ENCODE measurements at regions not wholly inside any gene's neighbourhood (a gene's known extent, or its start where the extent isn't known, plus 50 kb on each side); places are given as distances from the start of the nearest gene placed in this dataset.

DNA sequence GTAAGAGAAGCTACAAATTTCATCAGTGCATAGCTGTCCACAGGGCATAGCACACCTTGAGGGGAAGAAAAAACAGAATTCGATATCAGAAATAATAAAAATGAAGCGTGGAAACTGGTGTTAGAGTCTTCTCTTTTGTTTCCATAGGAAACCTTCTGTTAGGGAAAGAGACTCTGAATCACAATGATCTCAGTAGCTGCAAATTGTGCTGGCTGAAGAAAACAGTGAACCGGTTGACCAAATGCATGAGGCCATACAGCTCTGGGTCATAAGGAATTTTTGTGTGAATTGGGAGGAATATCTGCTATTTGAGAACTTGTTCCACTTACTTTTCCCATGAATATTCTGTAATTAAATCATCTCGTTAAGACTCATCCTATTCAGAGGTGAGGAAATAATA, 580.2 kb upstream of the NECTIN3 start:
- no peak for TF ChIP-seq POLR2AphosphoS5 (IDR thresholded peaks at IDR 0.05; ENCODE audit: low read depth)
- TF ChIP-seq, protein P1, sequence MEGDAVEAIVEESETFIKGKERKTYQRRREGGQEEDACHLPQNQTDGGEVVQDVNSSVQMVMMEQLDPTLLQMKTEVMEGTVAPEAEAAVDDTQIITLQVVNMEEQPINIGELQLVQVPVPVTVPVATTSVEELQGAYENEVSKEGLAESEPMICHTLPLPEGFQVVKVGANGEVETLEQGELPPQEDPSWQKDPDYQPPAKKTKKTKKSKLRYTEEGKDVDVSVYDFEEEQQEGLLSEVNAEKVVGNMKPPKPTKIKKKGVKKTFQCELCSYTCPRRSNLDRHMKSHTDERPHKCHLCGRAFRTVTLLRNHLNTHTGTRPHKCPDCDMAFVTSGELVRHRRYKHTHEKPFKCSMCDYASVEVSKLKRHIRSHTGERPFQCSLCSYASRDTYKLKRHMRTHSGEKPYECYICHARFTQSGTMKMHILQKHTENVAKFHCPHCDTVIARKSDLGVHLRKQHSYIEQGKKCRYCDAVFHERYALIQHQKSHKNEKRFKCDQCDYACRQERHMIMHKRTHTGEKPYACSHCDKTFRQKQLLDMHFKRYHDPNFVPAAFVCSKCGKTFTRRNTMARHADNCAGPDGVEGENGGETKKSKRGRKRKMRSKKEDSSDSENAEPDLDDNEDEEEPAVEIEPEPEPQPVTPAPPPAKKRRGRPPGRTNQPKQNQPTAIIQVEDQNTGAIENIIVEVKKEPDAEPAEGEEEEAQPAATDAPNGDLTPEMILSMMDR (IDR thresholded peaks at IDR 0.05; ENCODE audit: insufficient read depth, low read length), result no peak
- TF ChIP-seq GABPA (IDR thresholded peaks at IDR 0.05; ENCODE audit: low read depth), result no peak
- TF ChIP-seq SPI1 (IDR thresholded peaks at IDR 0.05; ENCODE audit: borderline replicate concordance, low read depth), result no peak
- DNase-seq (ENCODE audit: low read depth in 1 of 2, low spot score in 1 of 2), result no peak
- Histone ChIP-seq H3K27ac (replicated peaks) (no peak overlapping the region), H3K4me3 (replicated peaks; ENCODE audit: insufficient read depth, low read length) (no peak overlapping the region), H3K27me3 (ENCODE audit: insufficient read depth, poor library complexity, severe bottlenecking) (no peaks in the 10 kb centered on the region)

DNA sequence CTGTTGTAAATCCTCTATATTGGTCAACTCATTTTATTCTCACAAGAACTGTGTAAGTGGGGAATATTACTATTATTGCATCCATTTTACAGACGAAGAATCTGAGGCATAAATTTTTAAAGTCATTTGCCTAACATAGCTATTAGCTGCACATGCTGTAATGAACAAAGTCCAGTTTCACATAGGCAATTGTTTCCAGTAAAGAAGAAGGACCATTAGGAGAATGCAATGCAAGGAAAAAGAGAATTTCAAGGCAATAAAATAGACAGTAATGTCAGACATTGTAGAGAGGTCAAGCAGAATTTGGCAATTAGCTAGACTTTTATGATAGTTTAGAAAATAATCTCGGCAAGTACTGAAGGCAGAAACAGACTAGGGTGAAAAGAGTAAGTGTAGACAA, 578.7 kb upstream of the NECTIN3 start:
- TF ChIP-seq POLR2AphosphoS5 (IDR thresholded peaks at IDR 0.05; ENCODE audit: low read depth) (no peak), GABPA (IDR thresholded peaks at IDR 0.05; ENCODE audit: low read depth) (no peak), SPI1 (IDR thresholded peaks at IDR 0.05; ENCODE audit: borderline replicate concordance, low read depth) (no peak)
- TF ChIP-seq, protein P2, sequence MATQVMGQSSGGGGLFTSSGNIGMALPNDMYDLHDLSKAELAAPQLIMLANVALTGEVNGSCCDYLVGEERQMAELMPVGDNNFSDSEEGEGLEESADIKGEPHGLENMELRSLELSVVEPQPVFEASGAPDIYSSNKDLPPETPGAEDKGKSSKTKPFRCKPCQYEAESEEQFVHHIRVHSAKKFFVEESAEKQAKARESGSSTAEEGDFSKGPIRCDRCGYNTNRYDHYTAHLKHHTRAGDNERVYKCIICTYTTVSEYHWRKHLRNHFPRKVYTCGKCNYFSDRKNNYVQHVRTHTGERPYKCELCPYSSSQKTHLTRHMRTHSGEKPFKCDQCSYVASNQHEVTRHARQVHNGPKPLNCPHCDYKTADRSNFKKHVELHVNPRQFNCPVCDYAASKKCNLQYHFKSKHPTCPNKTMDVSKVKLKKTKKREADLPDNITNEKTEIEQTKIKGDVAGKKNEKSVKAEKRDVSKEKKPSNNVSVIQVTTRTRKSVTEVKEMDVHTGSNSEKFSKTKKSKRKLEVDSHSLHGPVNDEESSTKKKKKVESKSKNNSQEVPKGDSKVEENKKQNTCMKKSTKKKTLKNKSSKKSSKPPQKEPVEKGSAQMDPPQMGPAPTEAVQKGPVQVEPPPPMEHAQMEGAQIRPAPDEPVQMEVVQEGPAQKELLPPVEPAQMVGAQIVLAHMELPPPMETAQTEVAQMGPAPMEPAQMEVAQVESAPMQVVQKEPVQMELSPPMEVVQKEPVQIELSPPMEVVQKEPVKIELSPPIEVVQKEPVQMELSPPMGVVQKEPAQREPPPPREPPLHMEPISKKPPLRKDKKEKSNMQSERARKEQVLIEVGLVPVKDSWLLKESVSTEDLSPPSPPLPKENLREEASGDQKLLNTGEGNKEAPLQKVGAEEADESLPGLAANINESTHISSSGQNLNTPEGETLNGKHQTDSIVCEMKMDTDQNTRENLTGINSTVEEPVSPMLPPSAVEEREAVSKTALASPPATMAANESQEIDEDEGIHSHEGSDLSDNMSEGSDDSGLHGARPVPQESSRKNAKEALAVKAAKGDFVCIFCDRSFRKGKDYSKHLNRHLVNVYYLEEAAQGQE (IDR thresholded peaks at IDR 0.05; ENCODE audit: insufficient replicate concordance, low read depth), result no peak
- TF ChIP-seq, protein P1 (IDR thresholded peaks at IDR 0.05; ENCODE audit: insufficient read depth, low read length), result no peak
- no peaks in the 10 kb centered on the region for H3K27me3 ChIP-seq (ENCODE audit: insufficient read depth, poor library complexity, severe bottlenecking)
- DNase-seq (ENCODE audit: low read depth in 1 of 2, low spot score in 1 of 2), result no peak
- H3K27ac ChIP-seq (replicated peaks), result no peak overlapping the region
- no peak overlapping the region for H3K4me3 ChIP-seq (replicated peaks; ENCODE audit: insufficient read depth, low read length)

DNA sequence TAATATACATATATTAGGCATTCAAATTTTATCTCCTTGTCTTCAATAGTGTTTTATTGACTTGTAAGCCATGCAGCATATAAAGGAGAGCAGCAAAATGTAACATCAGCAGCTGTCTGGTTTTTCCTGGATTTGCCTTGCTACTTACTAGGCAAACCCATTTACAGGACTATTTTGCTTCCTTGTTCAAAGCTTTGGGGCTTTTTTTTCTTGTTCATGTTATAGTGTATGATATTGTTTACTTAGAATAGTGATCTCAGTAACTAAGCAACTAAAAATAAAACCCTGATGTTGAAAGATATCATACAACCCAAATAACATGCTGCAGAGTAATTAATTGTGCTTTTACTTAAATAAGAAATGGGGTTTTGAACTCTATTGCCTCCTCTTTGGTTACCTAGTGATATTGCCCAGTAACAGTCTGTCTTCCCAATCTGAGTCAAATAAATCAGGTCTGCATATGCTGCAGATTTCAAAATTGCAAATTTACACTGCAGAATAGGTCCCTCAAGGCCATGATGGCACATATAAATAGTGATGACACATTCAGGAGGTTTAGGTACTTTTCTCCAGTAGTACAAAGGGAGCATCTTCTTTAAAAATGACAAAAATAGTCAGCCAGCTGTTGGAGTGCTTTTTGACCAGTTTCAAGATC, 578.1 kb upstream of the NECTIN3 start:
- TF ChIP-seq SPI1 (IDR thresholded peaks at IDR 0.05; ENCODE audit: borderline replicate concordance, low read depth) (no peak), GABPA (IDR thresholded peaks at IDR 0.05; ENCODE audit: low read depth) (no peak), POLR2AphosphoS5 (IDR thresholded peaks at IDR 0.05; ENCODE audit: low read depth) (no peak)
- TF ChIP-seq, protein P2 (IDR thresholded peaks at IDR 0.05; ENCODE audit: insufficient replicate concordance, low read depth), result no peak
- TF ChIP-seq, protein P1 (IDR thresholded peaks at IDR 0.05; ENCODE audit: insufficient read depth, low read length), result no peak

DNA sequence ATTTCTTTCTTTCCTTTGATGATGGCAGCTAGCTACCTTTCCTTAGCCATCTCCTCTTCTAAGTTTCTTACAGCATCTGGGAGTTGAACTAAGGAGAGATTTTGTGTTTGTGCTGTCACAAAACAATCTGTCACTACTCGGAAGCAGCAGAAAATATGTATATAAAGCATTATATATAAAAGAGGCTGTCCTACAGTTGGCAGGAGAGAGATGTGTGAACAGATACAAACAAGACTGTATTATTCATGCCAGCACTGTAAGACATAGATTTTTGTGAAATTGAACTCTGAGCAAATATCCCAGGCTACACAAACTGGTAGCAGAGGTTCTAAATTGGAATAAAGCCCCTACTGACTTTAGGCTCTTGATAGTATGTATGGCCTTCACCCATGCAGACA, 577.5 kb upstream of the NECTIN3 start:
- Histone ChIP-seq H3K27ac (replicated peaks) (no peak overlapping the region), H3K27me3 (ENCODE audit: insufficient read depth, poor library complexity, severe bottlenecking) (no peaks in the 10 kb centered on the region), H3K4me3 (replicated peaks; ENCODE audit: insufficient read depth, low read length) (no peak overlapping the region)
- no peak for TF ChIP-seq GABPA (IDR thresholded peaks at IDR 0.05; ENCODE audit: low read depth)
- TF ChIP-seq, protein P1 (IDR thresholded peaks at IDR 0.05; ENCODE audit: insufficient read depth, low read length), result no peak
- TF ChIP-seq SPI1 (IDR thresholded peaks at IDR 0.05; ENCODE audit: borderline replicate concordance, low read depth), result no peak
- TF ChIP-seq POLR2AphosphoS5 (IDR thresholded peaks at IDR 0.05; ENCODE audit: low read depth), result no peak
- TF ChIP-seq, protein P2 (IDR thresholded peaks at IDR 0.05; ENCODE audit: insufficient replicate concordance, low read depth), result no peak
- no peak for DNase-seq (ENCODE audit: low read depth in 1 of 2, low spot score in 1 of 2)

More for the DNA sequence above, 578.1 kb upstream of the NECTIN3 start:
- no peak for DNase-seq (ENCODE audit: low read depth in 1 of 2, low spot score in 1 of 2)
- H3K27ac ChIP-seq (replicated peaks), result no peak overlapping the region
- no peaks in the 10 kb centered on the region for H3K27me3 ChIP-seq (ENCODE audit: insufficient read depth, poor library complexity, severe bottlenecking)
- H3K4me3 ChIP-seq (replicated peaks; ENCODE audit: insufficient read depth, low read length), result no peak overlapping the region
